ENCODE measurements at regions not wholly inside any gene's neighbourhood (a gene's known extent, or its start where the extent isn't known, plus 50 kb on each side); places are given as distances from the start of the nearest gene placed in this dataset.

DNA sequence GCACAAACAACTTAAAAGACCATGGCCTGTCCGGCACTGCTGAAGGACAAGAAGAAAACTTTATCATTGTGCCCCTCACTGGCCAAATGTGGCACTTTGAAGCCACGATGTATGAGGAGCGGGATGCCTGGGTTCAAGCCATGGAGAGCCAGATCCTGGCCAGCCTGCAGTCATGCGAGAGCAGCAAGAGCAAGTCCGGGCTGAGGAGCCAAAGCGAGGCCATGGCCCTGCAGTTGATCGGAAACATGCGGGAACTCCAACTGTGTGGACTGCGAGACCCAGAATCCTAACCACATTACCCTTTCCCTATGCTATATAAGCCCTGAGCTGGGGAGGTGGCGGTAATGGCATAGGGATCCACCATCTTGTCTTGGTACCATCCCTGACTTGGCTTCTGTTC lies 497.9 kb downstream of the ANXA1 start:
- DNase-seq (no peak), ATAC-seq (no peak)
- TF ChIP-seq, protein P1, sequence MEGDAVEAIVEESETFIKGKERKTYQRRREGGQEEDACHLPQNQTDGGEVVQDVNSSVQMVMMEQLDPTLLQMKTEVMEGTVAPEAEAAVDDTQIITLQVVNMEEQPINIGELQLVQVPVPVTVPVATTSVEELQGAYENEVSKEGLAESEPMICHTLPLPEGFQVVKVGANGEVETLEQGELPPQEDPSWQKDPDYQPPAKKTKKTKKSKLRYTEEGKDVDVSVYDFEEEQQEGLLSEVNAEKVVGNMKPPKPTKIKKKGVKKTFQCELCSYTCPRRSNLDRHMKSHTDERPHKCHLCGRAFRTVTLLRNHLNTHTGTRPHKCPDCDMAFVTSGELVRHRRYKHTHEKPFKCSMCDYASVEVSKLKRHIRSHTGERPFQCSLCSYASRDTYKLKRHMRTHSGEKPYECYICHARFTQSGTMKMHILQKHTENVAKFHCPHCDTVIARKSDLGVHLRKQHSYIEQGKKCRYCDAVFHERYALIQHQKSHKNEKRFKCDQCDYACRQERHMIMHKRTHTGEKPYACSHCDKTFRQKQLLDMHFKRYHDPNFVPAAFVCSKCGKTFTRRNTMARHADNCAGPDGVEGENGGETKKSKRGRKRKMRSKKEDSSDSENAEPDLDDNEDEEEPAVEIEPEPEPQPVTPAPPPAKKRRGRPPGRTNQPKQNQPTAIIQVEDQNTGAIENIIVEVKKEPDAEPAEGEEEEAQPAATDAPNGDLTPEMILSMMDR (IDR thresholded peaks at IDR 0.05), result no peak
- H3K4me1 ChIP-seq, result no peaks in the 10 kb centered on the region
- H3K27me3 ChIP-seq (ENCODE audit: insufficient read depth in 3 of 3, low read length in 2 of 3), result no peaks in the 10 kb centered on the region
- H3K4me3 ChIP-seq, result no peak overlapping the region
- H3K9me3 ChIP-seq, result no peaks in the 10 kb centered on the region
- no peaks in the 10 kb centered on the region for H3K36me3 ChIP-seq (ENCODE audit: insufficient read depth in 1 of 2, low read depth in 1 of 2)
- intact Hi-C loops (cut with DNase I), result no loop called here
- 93 to 97% (median 94%) methylated on average over 10 of the region's 10 CpGs for WGBS, 3 donors
- no peak overlapping the region for H3K27ac ChIP-seq

DNA sequence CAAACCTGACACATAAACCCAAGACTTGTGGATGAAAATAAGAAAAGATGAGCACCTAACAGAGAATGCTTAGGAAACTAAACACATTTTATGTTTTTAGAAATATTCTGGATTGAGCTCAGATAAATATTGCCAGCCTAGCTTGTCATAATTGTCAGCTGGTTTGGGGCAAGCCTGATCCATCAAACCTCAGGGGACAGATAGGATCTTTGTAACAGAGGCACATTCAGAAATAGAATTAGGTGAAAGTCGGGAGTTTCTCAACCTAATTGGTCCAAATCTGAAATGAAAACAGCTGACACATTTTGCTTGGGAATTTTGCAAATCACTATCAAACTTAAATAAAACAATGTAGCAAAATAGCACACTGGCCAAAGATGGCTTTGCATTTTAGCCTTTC lies 503.7 kb downstream of the ANXA1 start:
- 40 to 73% (median 41%) methylated on average over 1 of the region's 1 CpG for WGBS, 3 donors
- H3K4me1 ChIP-seq, result no peaks in the 10 kb centered on the region
- TF ChIP-seq, protein P1 (IDR thresholded peaks at IDR 0.05), result no peak
- H3K4me3 ChIP-seq, result no peak overlapping the region
- ATAC-seq (no peak), DNase-seq (no peak)
- intact Hi-C loops (cut with DNase I), result no loop called here
- H3K36me3 ChIP-seq (ENCODE audit: insufficient read depth in 1 of 2, low read depth in 1 of 2), result no peaks in the 10 kb centered on the region
- no peak overlapping the region for H3K27ac ChIP-seq
- no peaks in the 10 kb centered on the region for H3K9me3 ChIP-seq
- H3K27me3 ChIP-seq (ENCODE audit: insufficient read depth in 3 of 3, low read length in 2 of 3), result no peaks in the 10 kb centered on the region

DNA sequence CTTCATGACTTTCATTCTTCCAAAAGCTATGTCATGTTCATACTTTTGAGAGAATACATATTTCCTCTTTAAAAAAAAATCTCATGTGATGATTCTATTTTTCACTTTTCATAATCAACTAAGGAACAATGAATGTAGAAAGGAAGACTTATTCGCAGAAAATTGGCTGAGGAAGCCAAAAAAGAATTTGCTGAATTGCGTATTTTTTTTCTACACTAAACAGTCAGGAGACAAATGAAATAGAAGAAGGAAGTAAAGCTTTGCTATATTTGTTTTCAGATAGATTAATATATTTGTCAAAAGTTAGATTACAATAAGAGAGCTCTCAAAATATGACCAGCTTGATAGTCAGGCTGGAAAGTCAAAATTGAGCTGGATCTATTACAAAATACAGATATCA lies 504.2 kb downstream of the ANXA1 start:
- no peak for ATAC-seq
- H3K4me3 ChIP-seq, result no peak overlapping the region
- no peak overlapping the region for H3K27ac ChIP-seq
- 67 to 78% (median 74%) methylated on average over 2 of the region's 2 CpGs for whole genome bisulfite sequencing, 3 donors
- H3K27me3 ChIP-seq (ENCODE audit: insufficient read depth in 3 of 3, low read length in 2 of 3), result no peaks in the 10 kb centered on the region
- intact Hi-C loops (cut with DNase I), result no loop called here
- H3K9me3 ChIP-seq, result no peaks in the 10 kb centered on the region
- TF ChIP-seq, protein P1 (IDR thresholded peaks at IDR 0.05), result no peak
- no peaks in the 10 kb centered on the region for H3K4me1 ChIP-seq
- no peak for DNase-seq
- no peaks in the 10 kb centered on the region for H3K36me3 ChIP-seq (ENCODE audit: insufficient read depth in 1 of 2, low read depth in 1 of 2)

DNA sequence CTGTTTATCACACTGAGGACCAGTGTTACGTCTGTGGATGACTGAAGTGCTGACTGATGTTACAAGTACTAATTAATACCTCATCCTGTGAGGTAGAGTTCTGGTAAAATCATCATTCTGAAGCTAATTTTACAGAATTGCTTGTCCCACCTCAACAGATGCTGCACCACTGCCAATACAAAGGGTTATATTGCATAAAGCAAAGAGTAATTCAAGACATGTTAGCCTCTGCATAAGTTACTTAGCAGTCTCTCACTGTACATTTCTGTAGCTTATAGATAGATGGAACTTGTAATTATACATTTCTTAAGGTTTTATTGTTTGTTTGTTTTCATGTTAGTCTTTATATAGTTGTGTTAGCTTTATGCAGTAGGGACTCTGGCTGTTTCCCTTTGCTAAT lies 513.6 kb downstream of the ANXA1 start:
- intact Hi-C loops (cut with DNase I), result no loop called here
- WGBS, 3 donors, result 38 to 60% (median 56%) methylated on average over 1 of the region's 1 CpG
- no peak overlapping the region for H3K27ac ChIP-seq
- ATAC-seq (no peak), DNase-seq (no peak)
- no peaks in the 10 kb centered on the region for H3K36me3 ChIP-seq (ENCODE audit: insufficient read depth in 1 of 2, low read depth in 1 of 2)
- no peak overlapping the region for H3K4me3 ChIP-seq
- no peaks in the 10 kb centered on the region for H3K27me3 ChIP-seq (ENCODE audit: insufficient read depth in 3 of 3, low read length in 2 of 3)
- TF ChIP-seq, protein P1 (IDR thresholded peaks at IDR 0.05), result no peak
- H3K4me1 ChIP-seq, result no peaks in the 10 kb centered on the region
- no peaks in the 10 kb centered on the region for H3K9me3 ChIP-seq

DNA sequence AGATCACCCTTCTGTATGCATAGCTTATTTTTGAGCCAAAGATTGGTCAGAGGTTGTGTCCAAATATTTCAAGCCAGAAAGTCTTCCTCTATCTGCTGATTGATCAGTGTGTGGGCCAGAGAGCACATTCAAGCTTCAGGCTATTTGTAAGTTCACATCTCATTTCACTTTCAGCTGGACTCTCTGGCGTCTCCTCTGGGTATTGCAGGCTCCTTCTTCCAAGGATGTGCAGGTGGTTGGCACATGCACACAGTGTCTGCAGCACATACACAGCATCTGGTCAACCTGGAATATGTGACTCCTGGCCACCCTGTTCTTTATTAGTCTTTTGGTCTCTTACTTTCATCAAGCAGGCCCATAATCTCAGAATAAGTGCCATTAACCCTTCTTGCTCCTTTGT lies 516.1 kb downstream of the ANXA1 start:
- no peak overlapping the region for H3K27ac ChIP-seq
- TF ChIP-seq, protein P1 (IDR thresholded peaks at IDR 0.05), result no peak
- H3K27me3 ChIP-seq (ENCODE audit: insufficient read depth in 3 of 3, low read length in 2 of 3), result no peaks in the 10 kb centered on the region
- ATAC-seq (no peak), DNase-seq (no peak)
- 38 to 71% (median 59%) methylated on average over 1 of the region's 1 CpG for WGBS, 3 donors
- intact Hi-C loops (cut with DNase I), result no loop called here
- no peaks in the 10 kb centered on the region for H3K4me1 ChIP-seq
- no peaks in the 10 kb centered on the region for H3K36me3 ChIP-seq (ENCODE audit: insufficient read depth in 1 of 2, low read depth in 1 of 2)
- H3K4me3 ChIP-seq, result no peak overlapping the region
- H3K9me3 ChIP-seq, result no peaks in the 10 kb centered on the region

Data from psoas muscle (tissue), 7 donors.